Daoy (cell line): ENCODE measurements at regions not wholly inside any gene's neighbourhood (a gene's known extent, or its start where the extent isn't known, plus 50 kb on each side); places are given as distances from the start of the nearest gene placed in this dataset.
A peak's percentile ranks its signal among the peaks of the same experiment; 100 is the strongest.

Source experiments
- DNase-seq: peaks from one replicate; pipeline ENCODE4 v3.0.0-alpha.2; 2015; ENCODE audit warnings: low read depth

- DNase-seq: no peak
Measured at GRCh38 chr3:28738425-28738824, 389.8 kb upstream of the AZI2 start.

- no peak for DNase-seq
Measured at GRCh38 chr3:28739647-28740046, 391.0 kb upstream of the AZI2 start.

- DNase-seq: no peak
Measured at GRCh38 chr3:28743271-28743670, 394.6 kb upstream of the AZI2 start.

GRCh38 chr3:28743831-28744230, 395.2 kb upstream of the AZI2 start:
- DNase-seq: no peak

GRCh38 chr3:28745436-28745835, 396.8 kb upstream of the AZI2 start:
- peak; percentile 2 for DNase-seq

- peak; percentile 2 for DNase-seq
Measured at GRCh38 chr3:28745916-28746617, 397.4 kb upstream of the AZI2 start.

- DNase-seq: no peak
Measured at GRCh38 chr3:28746990-28747389, 398.4 kb upstream of the AZI2 start.

GRCh38 chr3:28751864-28752263, 403.2 kb upstream of the AZI2 start:
- no peak for DNase-seq

- DNase-seq: no peak
Measured at GRCh38 chr3:28752290-28752689, 403.7 kb upstream of the AZI2 start.

- no peak for DNase-seq
Measured at GRCh38 chr3:28756056-28756455, 407.4 kb upstream of the AZI2 start.

GRCh38 chr3:28758115-28758514, 409.5 kb upstream of the AZI2 start:
- DNase-seq: no peak

- DNase-seq: no peak
Measured at GRCh38 chr3:28761375-28761774, 412.8 kb upstream of the AZI2 start.

- no peak for DNase-seq
Measured at GRCh38 chr3:28765194-28765593, 416.6 kb upstream of the AZI2 start.

GRCh38 chr3:28768439-28768838, 419.8 kb upstream of the AZI2 start:
- no peak for DNase-seq

GRCh38 chr3:28777806-28778475, 429.3 kb upstream of the AZI2 start:
- no peak for DNase-seq

GRCh38 chr3:28780480-28780879, 431.9 kb upstream of the AZI2 start:
- no peak for DNase-seq

- DNase-seq: no peak
Measured at GRCh38 chr3:28781053-28781452, 432.4 kb upstream of the AZI2 start.

GRCh38 chr3:28786446-28786845, 437.8 kb upstream of the AZI2 start:
- DNase-seq: no peak

GRCh38 chr3:28788571-28788970, 439.9 kb upstream of the AZI2 start:
- DNase-seq: no peak

- peak; percentile 19 for DNase-seq
Measured at GRCh38 chr3:28791713-28792255, 443.2 kb upstream of the AZI2 start.

- no peak for DNase-seq
Measured at GRCh38 chr3:28792604-28793003, 444.0 kb upstream of the AZI2 start.

- DNase-seq: no peak
Measured at GRCh38 chr3:28799084-28799483, 450.5 kb upstream of the AZI2 start.

GRCh38 chr3:28800203-28800602, 451.6 kb upstream of the AZI2 start:
- no peak for DNase-seq
